HG02678 (cell line): ENCODE measurements at regions not wholly inside any gene's neighbourhood (a gene's known extent, or its start where the extent isn't known, plus 50 kb on each side); places are given as distances from the start of the nearest gene placed in this dataset.

Source experiments
- ATAC-seq: cut with Tn5 transposase; IDR thresholded peaks from one replicate; pipeline ENCODE4 v1.9.1; 2021; ENCODE audit warnings: mild to moderate bottlenecking, moderate library complexity; ENCODE audit not compliant: unreplicated experiment

DNA sequence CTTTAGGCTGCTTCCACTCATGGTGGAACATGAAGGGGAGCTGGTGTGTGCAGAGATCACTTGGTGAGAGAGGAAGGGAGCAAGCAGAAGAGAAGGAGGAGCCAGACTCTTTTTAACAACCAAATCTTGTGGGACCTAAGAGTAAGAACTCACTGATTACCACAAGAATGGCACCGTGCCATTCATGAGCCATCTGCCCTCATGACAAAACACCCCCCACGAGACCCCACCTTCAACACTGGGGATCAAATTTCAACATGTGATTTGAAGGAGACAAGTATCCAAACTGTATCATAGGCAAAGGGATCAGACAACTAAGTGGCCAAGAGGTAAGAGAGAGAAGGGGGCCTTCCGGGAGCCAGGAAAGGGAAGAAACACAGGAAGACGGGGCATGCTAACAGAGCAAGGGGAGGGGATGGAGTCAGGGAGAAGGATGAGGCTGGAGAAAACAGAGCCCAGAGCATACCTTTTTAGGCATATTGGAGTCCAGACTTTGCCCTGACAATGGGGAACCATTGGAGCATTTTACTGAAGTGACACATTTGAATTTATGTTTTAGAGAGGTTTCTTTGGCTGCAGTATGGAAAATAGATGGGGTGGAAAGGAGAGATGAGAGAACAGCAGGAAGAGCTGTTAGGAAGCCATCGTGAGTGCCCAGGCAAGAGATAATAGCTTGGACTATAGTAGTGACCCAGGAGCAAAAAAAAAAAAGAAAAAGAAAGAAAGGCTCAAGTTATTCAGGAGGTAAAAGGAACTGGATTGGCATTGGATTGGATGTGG is 204.4 kb upstream of the NUDT4 start:
- ATAC-seq = no peak

DNA sequence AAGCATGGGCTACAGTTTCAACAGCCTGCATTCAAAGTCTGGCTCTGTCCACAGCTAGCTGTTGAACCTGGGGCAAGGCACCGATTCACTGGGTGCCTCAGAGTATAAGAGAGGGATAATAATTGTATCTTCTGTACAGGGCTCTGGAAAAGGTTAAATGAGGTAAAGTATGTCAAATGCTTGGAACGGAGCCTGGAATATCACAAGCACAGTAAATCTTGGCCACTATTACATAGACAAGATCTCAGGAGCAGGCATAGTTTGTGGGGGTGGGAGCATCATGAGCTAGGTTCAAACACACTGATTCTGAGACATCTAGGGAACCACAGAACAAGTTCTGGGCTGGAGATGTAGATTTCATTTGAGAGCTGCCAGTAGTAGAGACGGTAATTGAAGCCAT is 203.7 kb upstream of the NUDT4 start:
- no peak for ATAC-seq

DNA sequence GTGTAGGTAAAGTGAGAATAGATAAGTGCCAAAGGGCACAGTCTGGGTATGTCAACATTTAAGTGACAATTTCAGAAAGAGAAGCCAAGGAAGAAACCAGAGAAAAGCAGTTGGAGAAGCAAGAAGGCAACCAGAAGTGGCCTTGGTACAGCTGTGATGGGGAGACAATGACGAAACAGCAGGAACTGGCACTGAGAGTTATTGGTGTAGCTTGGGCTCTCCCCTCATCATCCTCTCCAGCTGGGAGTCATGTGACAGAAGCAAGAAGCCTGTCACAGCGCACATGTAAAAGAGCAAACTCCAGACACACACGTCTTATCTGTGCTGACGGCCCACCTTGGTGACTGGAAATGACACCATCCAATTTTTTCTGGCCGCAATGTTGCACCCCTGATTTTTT is 203.3 kb upstream of the NUDT4 start:
- ATAC-seq = no peak

GRCh38 chr12:93176165-93176564 is 201.6 kb upstream of the NUDT4 start:
- no peak for ATAC-seq

GRCh38 chr12:93176610-93177126 is 201.1 kb upstream of the NUDT4 start:
- no peak for ATAC-seq

GRCh38 chr12:93177208-93178153 is 200.2 kb upstream of the NUDT4 start:
- no peak for ATAC-seq

- ATAC-seq = no peak
These were observed 199.4 kb upstream of the NUDT4 start for GRCh38 chr12:93178154-93178878.

DNA sequence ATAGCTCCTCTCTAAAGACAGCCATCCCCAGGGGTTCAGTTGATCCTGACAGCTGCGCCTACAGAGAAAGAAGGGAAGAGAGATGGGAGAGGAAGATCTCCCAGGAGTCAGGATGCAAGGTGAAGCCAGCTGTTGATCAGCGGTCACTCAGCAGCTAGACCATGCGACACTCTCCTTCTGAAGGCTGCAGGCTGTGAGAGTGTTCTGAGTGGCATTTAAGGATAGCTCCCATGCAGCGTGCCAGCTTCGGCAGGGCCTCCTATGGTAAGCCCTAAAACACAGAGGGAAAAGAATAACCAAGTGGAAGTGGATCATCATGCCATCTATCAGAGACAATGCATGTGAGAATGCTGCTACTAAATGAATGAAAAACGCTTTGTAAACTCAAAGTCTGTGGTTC is 197.9 kb upstream of the NUDT4 start:
- no peak for ATAC-seq

DNA sequence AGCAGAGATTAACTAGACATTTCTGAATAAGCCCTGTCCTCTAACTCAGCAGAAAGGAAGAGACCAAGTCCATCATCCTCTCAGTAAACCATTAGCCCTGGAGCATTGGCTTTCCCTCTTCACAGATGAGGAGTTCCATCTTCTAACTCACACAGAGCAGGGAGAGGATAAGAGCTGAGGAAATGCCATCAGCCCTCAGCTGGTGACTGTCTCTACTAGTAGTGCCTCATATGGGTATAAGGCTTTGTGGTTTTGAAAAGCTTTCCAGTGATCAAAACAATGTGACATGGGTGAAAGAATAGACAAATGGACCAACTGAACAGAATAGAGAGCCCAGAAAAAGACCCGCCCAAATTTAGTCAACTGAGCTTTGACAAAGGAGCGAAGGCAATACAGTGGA is 197.2 kb upstream of the NUDT4 start:
- ATAC-seq = no peak

DNA sequence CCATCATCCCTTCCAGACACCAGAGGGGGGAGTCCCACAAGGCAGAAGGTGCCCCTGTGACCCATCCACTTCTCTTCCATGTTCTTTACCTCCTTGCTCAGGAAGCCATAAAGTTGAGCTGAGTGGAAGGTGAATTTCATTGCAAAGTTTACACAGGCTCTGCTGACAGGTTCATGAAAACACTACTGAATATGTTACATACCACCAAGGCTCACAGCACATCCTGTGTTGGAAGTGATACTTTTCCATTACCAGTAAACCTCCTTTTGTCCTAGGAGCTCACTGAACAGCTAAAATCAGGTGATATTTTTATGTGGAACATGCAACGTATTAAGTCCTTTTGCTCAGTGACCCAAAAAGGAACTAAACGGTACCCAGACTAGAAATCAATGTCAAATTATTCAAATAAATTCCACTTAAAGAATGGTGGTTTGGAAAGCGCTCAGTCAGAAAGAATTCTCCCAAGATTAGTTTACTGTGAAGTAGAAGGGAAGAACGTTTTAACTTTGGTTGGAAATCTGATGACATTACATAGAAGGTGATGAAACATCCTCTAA is 196.2 kb upstream of the NUDT4 start:
- ATAC-seq = no peak

- ATAC-seq = peak; percentile 83
These were observed 193.6 kb upstream of the NUDT4 start for GRCh38 chr12:93183940-93184671.

- no peak for ATAC-seq
These were observed 192.9 kb upstream of the NUDT4 start for GRCh38 chr12:93184672-93185368.

DNA sequence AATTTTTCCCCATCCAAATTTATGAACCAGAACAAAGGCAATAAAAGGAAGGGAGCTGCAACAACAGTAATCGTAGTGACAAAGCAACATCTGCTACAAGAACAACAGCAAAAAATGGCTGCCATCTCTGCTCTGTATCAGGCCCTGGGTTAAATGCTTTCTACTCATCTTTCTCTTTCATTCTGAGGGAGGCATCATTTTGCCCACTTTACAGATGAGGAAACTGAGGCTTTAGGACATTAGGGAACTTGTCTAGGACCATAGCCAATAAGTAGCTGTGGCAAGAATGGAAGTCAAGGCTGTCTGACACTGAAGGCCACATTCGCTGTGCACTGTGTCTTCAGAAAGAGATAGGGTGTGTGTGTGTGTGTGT is 192.4 kb upstream of the NUDT4 start:
- no peak for ATAC-seq

DNA sequence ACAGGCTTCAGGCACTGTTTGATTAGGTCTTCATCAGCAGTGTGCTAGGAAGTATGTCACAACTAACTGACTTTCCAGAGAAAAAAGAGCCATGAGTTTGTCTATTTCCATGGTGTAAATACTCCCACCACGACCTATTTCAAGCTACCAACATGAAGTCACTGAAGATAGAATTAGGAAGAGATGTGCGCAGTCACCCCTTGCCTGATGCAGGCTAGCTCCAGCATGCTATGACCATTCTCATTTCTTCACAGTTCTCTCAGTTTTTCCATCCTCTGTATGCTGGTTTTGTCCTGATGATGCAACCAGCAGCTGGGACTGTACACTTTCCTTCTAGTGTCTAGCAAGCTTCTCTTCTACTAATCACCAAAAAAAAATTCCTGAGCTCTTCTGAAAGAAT is 191.6 kb upstream of the NUDT4 start:
- ATAC-seq = no peak

DNA sequence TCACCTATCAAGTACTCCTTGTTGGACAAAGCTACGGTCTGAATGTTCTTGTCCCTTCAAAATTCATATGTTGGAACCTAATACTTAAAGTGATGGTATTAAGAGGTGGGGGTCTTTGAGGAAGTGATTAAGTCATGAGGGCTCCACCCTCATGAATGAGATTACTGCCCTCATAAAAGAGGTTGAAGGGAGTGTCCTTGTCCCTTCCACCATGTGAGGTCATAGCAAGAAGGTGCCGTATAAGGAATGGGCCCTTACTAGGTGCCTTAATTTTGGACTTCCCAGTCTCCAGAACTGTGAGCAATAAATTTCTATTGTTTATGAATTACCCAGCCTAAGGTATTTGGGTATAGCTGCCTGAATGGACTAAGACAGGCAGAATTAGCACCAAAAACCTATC is 191.1 kb upstream of the NUDT4 start:
- no peak for ATAC-seq

DNA sequence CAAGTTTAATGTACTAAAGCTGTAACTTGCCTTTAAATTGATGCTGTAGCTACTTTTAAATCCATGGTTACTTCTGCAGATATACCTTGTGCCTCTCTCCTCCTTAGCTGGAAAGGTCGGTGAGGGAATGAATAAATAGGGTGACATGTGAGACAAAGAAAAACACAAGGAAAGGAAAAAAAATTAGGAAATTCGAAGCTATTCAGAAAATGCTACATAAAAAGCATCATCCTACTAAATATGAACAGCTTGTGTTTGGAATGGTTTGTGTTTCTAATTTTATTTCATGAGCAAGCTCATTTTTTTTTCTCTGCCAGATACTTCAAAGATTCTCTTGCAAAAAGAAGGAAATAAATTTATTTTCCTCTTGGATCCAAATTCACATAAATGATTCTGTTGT is 186.3 kb upstream of the NUDT4 start:
- no peak for ATAC-seq

DNA sequence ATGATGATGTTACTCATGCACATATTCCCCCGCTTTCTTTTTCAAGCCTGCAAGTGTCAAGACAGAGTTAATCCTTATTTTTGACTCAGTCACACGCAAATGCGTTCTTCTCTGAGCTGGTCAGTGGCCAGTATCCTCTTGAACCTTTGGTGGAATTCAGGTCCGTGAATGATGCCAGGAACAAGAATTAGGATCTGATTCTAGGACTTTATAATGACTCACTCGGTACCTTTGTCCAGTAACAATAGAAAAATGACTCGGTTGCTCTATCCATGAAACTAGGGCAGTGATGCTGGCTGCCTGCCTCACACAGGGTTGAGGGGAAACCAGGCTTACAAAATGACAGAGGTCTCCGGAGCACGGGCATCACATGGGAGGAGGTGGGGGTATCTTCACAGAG is 185.8 kb upstream of the NUDT4 start:
- ATAC-seq = no peak

DNA sequence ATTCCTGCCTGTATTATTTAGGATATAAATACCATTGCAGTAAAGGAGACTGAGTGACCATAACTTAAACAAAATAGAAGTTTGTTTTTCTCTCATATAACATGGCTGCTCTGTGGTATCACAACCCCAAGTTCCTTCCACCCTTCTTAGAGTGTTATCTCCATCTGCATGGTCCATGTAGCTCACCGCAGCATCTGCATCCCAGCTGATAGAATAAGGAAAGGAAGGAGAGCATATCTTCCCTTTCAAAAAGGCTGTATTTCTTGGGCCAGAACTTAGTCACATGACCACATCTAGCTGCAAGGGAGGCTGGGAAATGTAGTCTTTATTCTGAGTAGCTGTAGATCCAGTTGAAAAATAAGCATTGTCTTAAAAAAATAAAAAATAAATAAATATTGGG is 184.8 kb upstream of the NUDT4 start:
- no peak for ATAC-seq

DNA sequence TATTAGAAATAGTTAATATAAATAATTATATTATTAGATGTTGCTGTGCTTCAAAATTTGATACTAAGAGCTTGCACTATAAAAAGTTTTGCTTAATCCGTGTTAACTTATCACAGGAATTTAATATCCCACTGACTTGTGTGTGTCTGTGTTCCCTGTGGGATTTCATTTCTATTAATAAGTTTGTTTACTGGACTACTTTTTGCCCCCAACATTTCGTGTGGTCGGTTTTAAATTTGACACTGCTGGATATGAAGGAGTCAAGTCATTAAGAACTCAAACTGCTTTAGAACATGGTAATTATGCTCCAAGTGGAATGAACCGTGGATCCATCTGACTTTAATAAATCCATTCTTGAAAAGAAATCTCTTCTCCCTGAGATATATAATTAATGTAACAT is 182.2 kb upstream of the NUDT4 start:
- no peak for ATAC-seq
